ENCODE measurements at regions not wholly inside any gene's neighbourhood (a gene's known extent, or its start where the extent isn't known, plus 50 kb on each side); places are given as distances from the start of the nearest gene placed in this dataset.
"Not testable (repeated sequence)": the region's sequence is repeated elsewhere in the genome, so short reads cannot be mapped to it uniquely, and the experiment has no call there.

- no peak for DNase-seq
Measured at GRCh38 chr11:29480981-29481380, 535.8 kb downstream of the KCNA4 start.

- DNase-seq: no peak
Measured at GRCh38 chr11:29458252-29458651, 558.6 kb downstream of the KCNA4 start.

- no peak for DNase-seq
Measured at GRCh38 chr11:29452146-29452545, 564.7 kb downstream of the KCNA4 start.

GRCh38 chr11:29449281-29450074 lies 567.4 kb downstream of the KCNA4 start:
- no peak for DNase-seq

- DNase-seq: no peak
Measured at GRCh38 chr11:29448246-29448877, 568.5 kb downstream of the KCNA4 start.

GRCh38 chr11:29447821-29448220 lies 569.0 kb downstream of the KCNA4 start:
- DNase-seq: no peak

- no peak for DNase-seq
Measured at GRCh38 chr11:29446132-29446531, 570.7 kb downstream of the KCNA4 start.

- DNase-seq: not testable (repeated sequence)
Measured at GRCh38 chr11:29445191-29445590, 571.6 kb downstream of the KCNA4 start.

GRCh38 chr11:29438815-29439214 lies 578.0 kb downstream of the KCNA4 start:
- DNase-seq: no peak

GRCh38 chr11:29435421-29435820 lies 581.4 kb downstream of the KCNA4 start:
- DNase-seq: no peak

GRCh38 chr11:29432719-29433325 lies 584.0 kb downstream of the KCNA4 start:
- no peak for DNase-seq

GRCh38 chr11:29405305-29405704 lies 611.5 kb downstream of the KCNA4 start:
- no peak for DNase-seq

GRCh38 chr11:29395555-29396072 lies 621.2 kb downstream of the KCNA4 start:
- DNase-seq: no peak

GRCh38 chr11:29389793-29390192 lies 627.0 kb downstream of the KCNA4 start:
- DNase-seq: no peak

- no peak for DNase-seq
Measured at GRCh38 chr11:29373725-29374124, 643.1 kb downstream of the KCNA4 start.

- DNase-seq: no peak
Measured at GRCh38 chr11:29368126-29368525, 648.7 kb downstream of the KCNA4 start.

GRCh38 chr11:29364006-29364405 lies 652.8 kb downstream of the KCNA4 start:
- DNase-seq: no peak

- no peak for DNase-seq
Measured at GRCh38 chr11:29361369-29361768, 655.5 kb downstream of the KCNA4 start.

- DNase-seq: no peak
Measured at GRCh38 chr11:29353833-29354232, 663.0 kb downstream of the KCNA4 start.

- DNase-seq: no peak
Measured at GRCh38 chr11:29352273-29352795, 664.5 kb downstream of the KCNA4 start.

- no peak for DNase-seq
Measured at GRCh38 chr11:29351301-29351873, 665.4 kb downstream of the KCNA4 start.

- peak in 1 of 2 donors; percentile 11 for DNase-seq
Measured at GRCh38 chr11:29343465-29344333, 673.1 kb downstream of the KCNA4 start.

All from CD4-positive, alpha-beta T cell treated with Interleukin-4 for 1 hour (primary cell).